Ishikawa (cell line): ENCODE measurements at regions not wholly inside any gene's neighbourhood (a gene's known extent, or its start where the extent isn't known, plus 50 kb on each side); places are given as distances from the start of the nearest gene placed in this dataset.

Experiments used
- CEBPB ChIP-seq: IDR thresholded peaks from 2 replicates; pipeline ENCODE4 v1.6.1; 2012
- CREB1 ChIP-seq: IDR thresholded peaks from 2 replicates; pipeline ENCODE4 v1.6.1; 2012; ENCODE audit warnings: low read depth
- EGR1 ChIP-seq: IDR thresholded peaks from 2 replicates; pipeline ENCODE4 v1.6.1; 2012
- EP300 ChIP-seq: IDR thresholded peaks from 2 replicates; pipeline ENCODE4 v1.6.1; 2012; ENCODE audit warnings: borderline replicate concordance
- FOXM1 ChIP-seq: IDR thresholded peaks from 2 replicates; pipeline ENCODE4 v1.6.1; 2012; ENCODE audit warnings: low read depth, borderline replicate concordance
- MAX ChIP-seq: IDR thresholded peaks from 2 replicates; pipeline ENCODE4 v1.6.1; 2012
- NFIC ChIP-seq: IDR thresholded peaks from 2 replicates; pipeline ENCODE4 v1.6.1; 2012
- RAD21 ChIP-seq: IDR thresholded peaks from 2 replicates; pipeline ENCODE4 v1.6.1; 2012; ENCODE audit warnings: low read depth
- REST ChIP-seq: IDR thresholded peaks from 2 replicates; pipeline ENCODE4 v1.6.1; 2012; ENCODE audit warnings: low read depth, mild to moderate bottlenecking
- TAF1 ChIP-seq: IDR thresholded peaks from 2 replicates; pipeline ENCODE4 v1.6.1; 2012; ENCODE audit warnings: low read depth, mild to moderate bottlenecking
- TCF12 ChIP-seq: IDR thresholded peaks from 2 replicates; pipeline ENCODE4 v1.6.1; 2012; ENCODE audit warnings: low read depth
- TEAD4 ChIP-seq: IDR thresholded peaks from 2 replicates; pipeline ENCODE4 v1.6.1; 2012
- USF1 ChIP-seq: IDR thresholded peaks from 2 replicates; pipeline ENCODE4 v1.6.1; 2012
- YY1 ChIP-seq: IDR thresholded peaks from 2 replicates; pipeline ENCODE4 v1.6.1; 2012; ENCODE audit warnings: low read depth
- ZBTB7A ChIP-seq: IDR thresholded peaks from 2 replicates; pipeline ENCODE4 v1.6.1; 2012; ENCODE audit warnings: low read depth

- TF ChIP-seq USF1, result no peak
- no peak for TF ChIP-seq EP300
- TF ChIP-seq YY1, result no peak
- TF ChIP-seq RAD21, result no peak
- no peak for TF ChIP-seq FOXM1
Measured at GRCh38 chr11:8335186-8335585, 71.5 kb upstream of the LMO1 start.

- no peak for TF ChIP-seq CEBPB
- TF ChIP-seq YY1, result no peak
- TF ChIP-seq TEAD4, result no peak
- TF ChIP-seq RAD21, result peak; percentile 22; the same call in 1 of the 2 replicates
- no peak for TF ChIP-seq ZBTB7A
- no peak for TF ChIP-seq NFIC
- TF ChIP-seq EGR1, result no peak
Measured at GRCh38 chr11:8333811-8334401, 70.2 kb upstream of the LMO1 start.

- TF ChIP-seq YY1 (no peak), EP300 (no peak), EGR1 (no peak), CEBPB (no peak)
Measured at GRCh38 chr11:8333376-8333775, 69.7 kb upstream of the LMO1 start.

- TF ChIP-seq TAF1 (no peak), ZBTB7A (no peak), YY1 (no peak), REST (no peak), EP300 (no peak), FOXM1 (no peak), TCF12 (no peak), CREB1 (no peak), USF1 (no peak), RAD21 (no peak), MAX (no peak), TEAD4 (no peak), CEBPB (no peak), NFIC (no peak), EGR1 (no peak)
Measured at GRCh38 chr11:8332891-8333290, 69.2 kb upstream of the LMO1 start.

GRCh38 chr11:8332196-8332595 is 68.5 kb upstream of the LMO1 start:
- no peak for TF ChIP-seq EP300
- TF ChIP-seq YY1, result no peak
- TF ChIP-seq TEAD4, result no peak
- no peak for TF ChIP-seq ZBTB7A

GRCh38 chr11:8331767-8332166 is 68.1 kb upstream of the LMO1 start:
- no peak for TF ChIP-seq USF1
- no peak for TF ChIP-seq EGR1
- TF ChIP-seq TAF1, result no peak
- no peak for TF ChIP-seq REST
- no peak for TF ChIP-seq TCF12

GRCh38 chr11:8330896-8331295 is 67.2 kb upstream of the LMO1 start:
- TF ChIP-seq CREB1, result no peak
- TF ChIP-seq TEAD4, result no peak
- no peak for TF ChIP-seq ZBTB7A
- TF ChIP-seq REST, result no peak
- no peak for TF ChIP-seq EGR1
- no peak for TF ChIP-seq FOXM1
- no peak for TF ChIP-seq NFIC
- no peak for TF ChIP-seq YY1
- TF ChIP-seq MAX, result no peak
- no peak for TF ChIP-seq TCF12
- TF ChIP-seq USF1, result no peak
- TF ChIP-seq RAD21, result no peak
- no peak for TF ChIP-seq CEBPB
- no peak for TF ChIP-seq TAF1
- no peak for TF ChIP-seq EP300
